Esophagus squamous epithelium (tissue), 5 donors: ENCODE measurements at regions not wholly inside any gene's neighbourhood (a gene's known extent, or its start where the extent isn't known, plus 50 kb on each side); places are given as distances from the start of the nearest gene placed in this dataset.

Experiments used
- DNase-seq: peaks from one replicate; lab custom pipeline; 2025; lab: John Stamatoyannopoulos, UW
- H3K27ac ChIP-seq, 4 donors: fragments of 200-600 bp; sonication (generic); one replicate each; pipeline ENCODE4 v1.5.1; 2016 to 2019; ENCODE audit warnings: mild to moderate bottlenecking in 1 of 4
- H3K27me3 ChIP-seq, 4 donors: fragments of 200-600 bp; sonication (generic); 1 replicate in 3 of 4; 2 replicates in 1 of 4; pipeline versions ENCODE4 v1.5.1 to v1.6.0; 2017 to 2021; ENCODE audit warnings: antibody characterized with exemption in 1 of 4
- H3K36me3 ChIP-seq, 3 donors: fragments of 200-600 bp; sonication (generic); one replicate each; pipeline ENCODE4 v1.5.1; 2016 to 2019
- H3K4me1 ChIP-seq, 3 donors: fragments of 200-600 bp; sonication (generic); one replicate each; pipeline ENCODE4 v1.5.1; 2017 to 2019
- H3K4me3 ChIP-seq, 4 donors: fragments of 200-600 bp; sonication (generic); 1 replicate in 3 of 4; 2 replicates in 1 of 4; pipeline ENCODE4 v1.5.1; 2016 to 2019; ENCODE audit warnings: mild to moderate bottlenecking in 2 of 4, moderate library complexity in 1 of 4
- H3K9me3 ChIP-seq, 3 donors: fragments of 200-600 bp; sonication (generic); one replicate each; pipeline ENCODE4 v1.5.1; 2016 to 2019
- CTCF ChIP-seq, 6 experiments: fragments of 450-650 bp in 4 of 6; fragments of 200-600 bp in 2 of 6; sonication (generic) in 2 of 6; IDR thresholded peaks; one replicate each; pipeline ENCODE4 v1.5.1; 2016 to 2019; ENCODE audit warnings: antibody characterized with exemption in 6 of 6, mild to moderate bottlenecking in 4 of 6, moderate library complexity in 4 of 6
- POLR2A ChIP-seq, 4 donors: fragments of 450-650 bp; IDR thresholded peaks; one replicate each; pipeline ENCODE4 v1.6.1; 2017; ENCODE audit warnings: antibody characterized with exemption in 4 of 4, mild to moderate bottlenecking in 4 of 4, moderate library complexity in 3 of 4
- WGBS, 2 donors: methylation state at CpG; one replicate each; pipeline ENCODE4 v1.1.5; 2018; 5-methylcytosine and 5-hydroxymethylcytosine counted together
- intact Hi-C: fragments of 100-400 bp; cut with DNase I; formaldehyde crosslinking; loops from one replicate; pipeline ENCODE4 v1.15.0; 2022
- donor health status: DM: yes; HTN: yes; CAD: no.

- intact Hi-C loops = no loop called here
- DNase-seq = no peak
- no peaks in the 10 kb centered on the region for H3K36me3 ChIP-seq
- no peak overlapping the region for H3K4me3 ChIP-seq
- 61 to 68% methylated on average over 5 to 6 of the region's 6 CpGs for WGBS, 2 donors
- TF ChIP-seq POLR2A (IDR thresholded peaks at IDR 0.05) (no peak), CTCF (IDR thresholded peaks at IDR 0.05) (no peak)
- H3K27me3 ChIP-seq = no peaks in the 10 kb centered on the region
- H3K27ac ChIP-seq = no peak overlapping the region
- H3K4me1 ChIP-seq = no peaks in the 10 kb centered on the region
- H3K9me3 ChIP-seq = no peaks in the 10 kb centered on the region
These were observed 79.3 kb downstream of the PCTP start for GRCh38 chr17:55829995-55830612.

DNA sequence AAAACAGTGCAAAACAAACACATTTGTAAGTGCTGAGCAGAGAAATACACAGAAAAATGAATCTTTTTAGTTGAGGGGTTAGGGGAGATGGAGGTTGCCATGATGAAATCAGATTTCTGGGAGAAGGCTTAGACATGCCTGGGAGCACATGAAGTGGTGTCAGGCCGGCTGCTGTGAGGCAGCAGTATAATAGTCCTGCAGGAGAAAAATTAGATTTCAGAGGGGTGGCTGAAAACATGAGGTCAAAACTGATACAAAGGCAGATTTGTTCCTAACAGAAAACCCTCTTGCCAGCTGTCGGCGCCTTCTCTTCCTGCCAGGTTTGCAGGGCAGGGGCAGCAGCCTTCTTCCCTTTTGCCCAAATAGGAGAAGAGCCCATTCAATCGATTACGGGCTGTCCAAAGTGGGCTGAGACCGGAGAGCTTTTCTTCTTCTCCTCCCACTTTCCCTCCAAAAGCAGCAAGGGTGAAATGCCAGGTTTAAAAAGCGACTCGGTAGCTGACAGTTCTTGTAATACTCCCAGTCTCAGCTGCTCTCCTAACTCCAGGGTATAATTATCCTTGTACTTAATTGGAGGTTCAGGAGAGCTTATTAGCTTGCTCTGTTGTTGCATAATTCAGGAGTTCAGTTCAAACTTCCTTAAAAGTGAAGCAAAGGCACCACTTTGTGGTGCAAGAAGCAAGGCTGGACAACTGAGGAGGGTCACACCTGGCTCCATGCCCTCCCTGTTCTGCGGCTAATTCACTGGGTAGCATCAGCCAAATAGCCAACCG is 80.0 kb downstream of the PCTP start:
- H3K27me3 ChIP-seq = no peaks in the 10 kb centered on the region
- intact Hi-C loops = no loop called here
- WGBS, 2 donors = 80 to 82% methylated on average over 7 to 10 of the region's 10 CpGs

DNA sequence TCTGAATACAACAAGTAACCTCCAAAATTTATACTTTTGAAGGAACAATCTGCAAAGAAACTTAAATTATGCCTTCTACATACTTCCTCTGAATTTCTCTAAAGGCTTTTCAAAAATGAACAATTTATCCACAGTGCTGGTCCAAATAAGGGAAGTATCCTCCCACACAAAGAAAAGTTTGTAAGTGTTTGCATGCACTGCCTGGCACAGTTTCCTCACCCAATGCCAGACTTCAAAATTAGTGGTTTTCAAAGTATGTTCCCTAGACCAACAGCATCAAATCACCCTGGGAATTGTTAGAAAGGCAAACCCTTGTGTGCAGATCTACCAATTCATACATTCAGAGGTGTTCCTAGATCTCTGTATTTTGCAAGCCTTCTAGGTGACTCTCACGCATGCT is 82.5 kb downstream of the PCTP start:
- Histone ChIP-seq H3K27me3 (no peaks in the 10 kb centered on the region), H3K9me3 (no peaks in the 10 kb centered on the region), H3K4me1 (no peaks in the 10 kb centered on the region), H3K36me3 (no peaks in the 10 kb centered on the region), H3K4me3 (no peak overlapping the region), H3K27ac (no peak overlapping the region)
- 95 to 100% methylated on average over 1 of the region's 1 CpG for WGBS, 2 donors
- TF ChIP-seq POLR2A (IDR thresholded peaks at IDR 0.05) = no peak
- no peak for TF ChIP-seq CTCF (IDR thresholded peaks at IDR 0.05)
- no peak for DNase-seq
- intact Hi-C loops = no loop called here

More for the DNA sequence above, 80.0 kb downstream of the PCTP start:
- DNase-seq = no peak
- TF ChIP-seq CTCF (IDR thresholded peaks at IDR 0.05) = no peak
- TF ChIP-seq POLR2A (IDR thresholded peaks at IDR 0.05) = no peak
- Histone ChIP-seq H3K4me1 (no peaks in the 10 kb centered on the region), H3K9me3 (no peaks in the 10 kb centered on the region), H3K4me3 (no peak overlapping the region), H3K27ac (no peak overlapping the region), H3K36me3 (no peaks in the 10 kb centered on the region)

GRCh38 chr17:55842405-55843158 is 91.7 kb downstream of the PCTP start:
- TF ChIP-seq CTCF (IDR thresholded peaks at IDR 0.05) (no peak), POLR2A (IDR thresholded peaks at IDR 0.05) (no peak)
- no peaks in the 10 kb centered on the region for H3K9me3 ChIP-seq
- peaks cover 0 to 6% (median 0%) of the 10 kb centered on the region in 4 donors for H3K27me3 ChIP-seq
- intact Hi-C loops = no loop called here
- H3K4me3 ChIP-seq = no peak overlapping the region
- H3K36me3 ChIP-seq = no peaks in the 10 kb centered on the region
- H3K4me1 ChIP-seq = peaks cover 0 to 6% (median 0%) of the 10 kb centered on the region in 3 donors
- no peak for DNase-seq
- 47 to 78% methylated on average over 5 of the region's 5 CpGs for WGBS, 2 donors
- H3K27ac ChIP-seq = no peak overlapping the region

- no peak overlapping the region for H3K27ac ChIP-seq
- no peaks in the 10 kb centered on the region for H3K36me3 ChIP-seq
- H3K27me3 ChIP-seq = peaks cover 0 to 6% (median 0%) of the 10 kb centered on the region in 4 donors
- H3K9me3 ChIP-seq = no peaks in the 10 kb centered on the region
- DNase-seq = no peak
- peaks cover 0 to 6% (median 0%) of the 10 kb centered on the region in 3 donors for H3K4me1 ChIP-seq
- 75 to 94% methylated on average over 3 of the region's 3 CpGs for WGBS, 2 donors
- intact Hi-C loops = no loop called here
- TF ChIP-seq POLR2A (IDR thresholded peaks at IDR 0.05) (no peak), CTCF (IDR thresholded peaks at IDR 0.05) (no peak)
- H3K4me3 ChIP-seq = no peak overlapping the region
These were observed 92.9 kb downstream of the PCTP start for GRCh38 chr17:55843785-55844184.
